Uterus (tissue), 3 donors: ENCODE measurements at regions not wholly inside any gene's neighbourhood (a gene's known extent, or its start where the extent isn't known, plus 50 kb on each side); places are given as distances from the start of the nearest gene placed in this dataset.

Experiments used
- DNase-seq, 2 donors: peaks; one replicate each; pipeline ENCODE4 v3.0.0-alpha.2; 2019 to 2020
- H3K27ac ChIP-seq, 2 donors: fragments of 200-600 bp; sonication (generic); 1 replicate in 1 of 2; 2 replicates in 1 of 2; pipeline ENCODE4 v1.5.1; 2016 to 2018
- H3K27me3 ChIP-seq, 2 donors: fragments of 200-600 bp; sonication (generic); one replicate each; pipeline ENCODE4 v1.5.1; 2018 to 2019; ENCODE audit warnings: control low read depth in 1 of 2
- H3K36me3 ChIP-seq, 2 donors: fragments of 200-600 bp; sonication (generic); one replicate each; pipeline ENCODE4 v1.5.1; 2019; ENCODE audit warnings: control low read depth in 1 of 2
- H3K4me1 ChIP-seq, 2 donors: fragments of 200-600 bp; sonication (generic); one replicate each; pipeline ENCODE4 v1.5.1; 2018 to 2019; ENCODE audit warnings: control low read depth in 1 of 2
- H3K4me3 ChIP-seq, 2 donors: fragments of 200-600 bp; sonication (generic); 1 replicate in 1 of 2; 2 replicates in 1 of 2; pipeline ENCODE4 v1.5.1; 2018 to 2019; ENCODE audit warnings: mild to moderate bottlenecking in 1 of 2
- H3K9me3 ChIP-seq, 2 donors: fragments of 200-600 bp; sonication (generic); one replicate each; pipeline ENCODE4 v1.5.1; 2019; ENCODE audit warnings: control low read depth in 1 of 2
- CTCF ChIP-seq, 4 experiments: fragments of 200-600 bp in 2 of 4; fragments of 450-650 bp in 2 of 4; sonication (generic) in 2 of 4; IDR thresholded peaks; one replicate each; pipeline ENCODE4 v1.5.1; 2016 to 2019; ENCODE audit warnings: antibody characterized with exemption in 4 of 4, mild to moderate bottlenecking in 2 of 4, moderate library complexity in 1 of 4
- POLR2A ChIP-seq, 2 donors: fragments of 450-650 bp; IDR thresholded peaks; one replicate each; pipeline ENCODE4 v1.6.1; 2016; ENCODE audit warnings: antibody characterized with exemption in 2 of 2, mild to moderate bottlenecking in 1 of 2, moderate library complexity in 1 of 2
- intact Hi-C: fragments of 100-400 bp; cut with DNase I; formaldehyde crosslinking; loops from one replicate; pipeline ENCODE4 v1.15.1; 2023; ENCODE audit warnings: low total_unique reads
- donor health status: DM: yes; HTN: yes; CAD: no.

DNA sequence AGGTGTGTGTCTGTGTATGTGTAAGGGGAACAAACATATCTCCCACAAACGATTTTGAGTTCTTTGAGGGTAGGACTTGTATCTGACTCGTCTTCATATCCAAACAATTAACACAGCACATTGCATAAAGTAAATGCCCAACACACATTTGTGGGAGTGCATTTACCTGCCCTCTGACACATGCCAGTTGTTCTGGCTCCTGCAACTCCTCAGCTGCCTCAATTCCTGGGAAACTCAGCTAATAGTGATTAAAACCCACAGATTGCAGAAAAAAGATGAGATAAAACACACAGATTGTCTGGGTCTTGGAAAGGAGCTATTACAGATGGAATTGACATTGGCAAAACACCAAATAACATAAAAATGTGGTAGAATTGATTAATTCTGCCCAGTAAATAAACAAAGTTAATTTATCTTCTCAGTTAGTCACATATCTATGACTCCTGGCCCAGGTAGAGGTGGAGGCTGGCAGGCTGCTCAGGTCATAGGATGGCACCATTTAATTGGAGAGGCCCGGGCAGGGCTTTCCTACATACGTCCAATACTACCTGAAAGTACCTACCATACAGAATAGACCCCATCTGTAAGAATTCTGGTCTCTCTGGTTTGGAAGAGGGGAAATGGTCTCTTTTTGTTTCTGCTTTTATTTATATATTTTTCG, 71.5 kb upstream of the IFNGR1 start:
- H3K4me3 ChIP-seq: no peak overlapping the region
- no peak for DNase-seq
- no peaks in the 10 kb centered on the region for H3K27me3 ChIP-seq
- H3K9me3 ChIP-seq: no peaks in the 10 kb centered on the region
- no peaks in the 10 kb centered on the region for H3K4me1 ChIP-seq
- TF ChIP-seq POLR2A (IDR thresholded peaks at IDR 0.05): no peak
- no peak for TF ChIP-seq CTCF (IDR thresholded peaks at IDR 0.05)
- H3K36me3 ChIP-seq: no peaks in the 10 kb centered on the region
- no peak overlapping the region for H3K27ac ChIP-seq
- intact Hi-C loops: no loop called here

DNA sequence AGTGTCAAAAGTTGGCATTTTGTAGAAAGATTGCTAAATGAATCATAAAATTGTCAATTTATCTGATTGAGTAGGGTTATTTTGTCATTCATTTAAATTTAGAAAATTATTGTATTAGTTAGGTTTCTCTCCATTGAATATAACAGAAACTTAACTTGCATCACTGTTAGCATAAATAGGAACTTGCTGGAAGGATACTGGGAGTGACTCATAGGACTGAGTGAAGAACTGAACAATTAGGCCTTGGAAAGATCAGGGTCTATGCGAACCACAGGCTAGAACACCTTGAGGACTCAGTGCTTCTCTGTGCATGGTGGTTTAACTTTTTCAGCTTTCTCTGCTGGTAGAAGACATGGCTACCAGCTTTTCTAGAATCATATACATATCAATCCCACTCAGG, 67.7 kb upstream of the IFNGR1 start:
- intact Hi-C loops: no loop called here
- no peak for DNase-seq
- no peak overlapping the region for H3K27ac ChIP-seq
- H3K36me3 ChIP-seq: no peaks in the 10 kb centered on the region
- no peak overlapping the region for H3K4me3 ChIP-seq
- no peaks in the 10 kb centered on the region for H3K9me3 ChIP-seq
- TF ChIP-seq CTCF (IDR thresholded peaks at IDR 0.05) (no peak), POLR2A (IDR thresholded peaks at IDR 0.05) (no peak)
- H3K4me1 ChIP-seq: no peaks in the 10 kb centered on the region
- H3K27me3 ChIP-seq: no peaks in the 10 kb centered on the region

GRCh38 chr6:137286368-137286767, 67.2 kb upstream of the IFNGR1 start:
- no peaks in the 10 kb centered on the region for H3K4me1 ChIP-seq
- intact Hi-C loops: no loop called here

DNA sequence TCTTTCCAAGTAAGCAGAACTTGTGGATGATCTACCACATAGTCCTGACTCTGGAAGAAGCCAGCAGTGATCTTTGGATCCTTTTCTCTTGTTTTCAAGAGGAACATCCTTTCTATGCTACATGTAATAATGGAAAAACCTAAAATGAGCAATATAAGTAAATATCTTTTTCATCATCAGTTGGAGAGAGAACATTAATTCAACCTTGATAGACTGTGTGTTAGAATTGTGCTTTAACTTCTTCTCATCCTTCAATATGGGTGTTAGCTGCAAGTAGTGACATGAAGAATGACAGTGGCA, 65.6 kb upstream of the IFNGR1 start:
- H3K27me3 ChIP-seq: no peaks in the 10 kb centered on the region
- TF ChIP-seq POLR2A (IDR thresholded peaks at IDR 0.05) (no peak), CTCF (IDR thresholded peaks at IDR 0.05) (no peak)
- H3K4me3 ChIP-seq: no peak overlapping the region
- no peak for DNase-seq
- H3K27ac ChIP-seq: no peak overlapping the region
- intact Hi-C loops: no loop called here
- H3K36me3 ChIP-seq: no peaks in the 10 kb centered on the region
- H3K4me1 ChIP-seq: no peaks in the 10 kb centered on the region
- no peaks in the 10 kb centered on the region for H3K9me3 ChIP-seq

More at GRCh38 chr6:137286368-137286767, 67.2 kb upstream of the IFNGR1 start:
- Histone ChIP-seq H3K36me3 (no peaks in the 10 kb centered on the region), H3K4me3 (no peak overlapping the region), H3K27me3 (no peaks in the 10 kb centered on the region), H3K27ac (no peak overlapping the region), H3K9me3 (no peaks in the 10 kb centered on the region)
- no peak for DNase-seq
- TF ChIP-seq CTCF (IDR thresholded peaks at IDR 0.05) (no peak), POLR2A (IDR thresholded peaks at IDR 0.05) (no peak)

GRCh38 chr6:137283940-137284810, 65.0 kb upstream of the IFNGR1 start:
- H3K4me1 ChIP-seq: no peaks in the 10 kb centered on the region
- H3K4me3 ChIP-seq: no peak overlapping the region
- no peaks in the 10 kb centered on the region for H3K9me3 ChIP-seq
- intact Hi-C loops: no loop called here
- no peak for DNase-seq
- H3K27ac ChIP-seq: no peak overlapping the region
- H3K36me3 ChIP-seq: no peaks in the 10 kb centered on the region
- TF ChIP-seq CTCF (IDR thresholded peaks at IDR 0.05): no peak
- TF ChIP-seq POLR2A (IDR thresholded peaks at IDR 0.05): no peak
- H3K27me3 ChIP-seq: no peaks in the 10 kb centered on the region
